ENCODE measurements at regions not wholly inside any gene's neighbourhood (a gene's known extent, or its start where the extent isn't known, plus 50 kb on each side); places are given as distances from the start of the nearest gene placed in this dataset.
A peak's percentile ranks its signal among the peaks of the same experiment; 100 is the strongest.

DNA sequence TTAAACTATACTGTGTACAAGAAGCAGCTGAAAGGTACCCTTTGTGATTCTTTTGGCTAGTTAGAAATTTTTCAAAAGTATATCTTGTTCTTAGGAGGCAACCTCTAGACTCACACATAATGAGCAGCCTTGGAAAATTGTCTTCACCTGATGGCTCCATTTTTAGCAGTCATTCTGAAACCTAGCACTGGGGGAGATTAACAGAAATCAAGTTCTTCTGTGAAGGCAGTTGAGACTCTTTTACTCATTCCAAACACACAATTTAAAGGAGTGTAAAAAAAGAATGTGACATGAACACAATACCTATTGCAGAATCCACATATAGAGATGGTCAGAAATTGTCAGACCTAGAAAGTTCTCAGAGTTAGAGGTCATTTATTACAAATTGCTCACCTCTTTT, 197.7 kb downstream of the UBE2E3 start:
- Histone ChIP-seq H3K27me3 (ENCODE audit: control insufficient read depth, insufficient read depth, low read length) (no peaks in the 10 kb centered on the region), H3K4me3 (ENCODE audit: low read depth, low read length) (no peak overlapping the region), H3K36me3 (ENCODE audit: control insufficient read depth, insufficient read depth, low read length) (no peaks in the 10 kb centered on the region)
- no peak for DNase-seq (ENCODE audit: low read depth)
- POLR2A ChIA-PET: no interaction called here
- CTCF ChIA-PET: no interaction called here
- TF ChIP-seq, protein P1, sequence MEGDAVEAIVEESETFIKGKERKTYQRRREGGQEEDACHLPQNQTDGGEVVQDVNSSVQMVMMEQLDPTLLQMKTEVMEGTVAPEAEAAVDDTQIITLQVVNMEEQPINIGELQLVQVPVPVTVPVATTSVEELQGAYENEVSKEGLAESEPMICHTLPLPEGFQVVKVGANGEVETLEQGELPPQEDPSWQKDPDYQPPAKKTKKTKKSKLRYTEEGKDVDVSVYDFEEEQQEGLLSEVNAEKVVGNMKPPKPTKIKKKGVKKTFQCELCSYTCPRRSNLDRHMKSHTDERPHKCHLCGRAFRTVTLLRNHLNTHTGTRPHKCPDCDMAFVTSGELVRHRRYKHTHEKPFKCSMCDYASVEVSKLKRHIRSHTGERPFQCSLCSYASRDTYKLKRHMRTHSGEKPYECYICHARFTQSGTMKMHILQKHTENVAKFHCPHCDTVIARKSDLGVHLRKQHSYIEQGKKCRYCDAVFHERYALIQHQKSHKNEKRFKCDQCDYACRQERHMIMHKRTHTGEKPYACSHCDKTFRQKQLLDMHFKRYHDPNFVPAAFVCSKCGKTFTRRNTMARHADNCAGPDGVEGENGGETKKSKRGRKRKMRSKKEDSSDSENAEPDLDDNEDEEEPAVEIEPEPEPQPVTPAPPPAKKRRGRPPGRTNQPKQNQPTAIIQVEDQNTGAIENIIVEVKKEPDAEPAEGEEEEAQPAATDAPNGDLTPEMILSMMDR (IDR thresholded peaks at IDR 0.05; ENCODE audit: insufficient read depth, low read depth, low read length): no peak

DNA sequence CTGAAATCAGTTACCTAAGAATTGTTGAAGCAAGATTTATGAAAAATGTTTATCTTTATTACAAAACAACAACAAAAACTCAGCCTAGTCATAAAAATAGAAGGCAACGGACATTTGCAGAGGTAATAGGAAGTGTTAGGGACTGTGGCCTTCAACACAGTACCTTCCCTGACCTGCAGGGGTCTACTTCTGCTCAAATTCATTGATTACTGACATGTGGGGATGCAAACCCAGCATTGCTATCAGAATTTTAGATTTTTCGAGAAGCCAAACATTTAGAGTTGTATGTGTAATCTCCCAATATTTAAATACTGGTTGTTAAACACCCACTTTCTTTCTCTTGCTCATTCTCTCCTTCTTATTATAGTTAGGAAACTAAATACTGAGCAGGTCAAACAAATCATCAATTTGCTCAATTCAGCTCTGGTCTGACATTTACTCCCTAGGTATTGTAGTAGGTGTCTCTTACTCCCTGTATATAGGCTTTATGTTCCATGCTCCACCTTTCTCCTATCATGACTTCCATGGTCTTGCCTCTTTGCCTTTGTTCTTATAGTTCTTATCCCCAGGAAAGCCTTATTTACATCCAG, 198.5 kb downstream of the UBE2E3 start:
- ChIA-PET CTCF (no interaction called here), POLR2A (no interaction called here)
- no peak for DNase-seq (ENCODE audit: low read depth)
- Histone ChIP-seq H3K36me3 (ENCODE audit: control insufficient read depth, insufficient read depth, low read length) (no peaks in the 10 kb centered on the region), H3K4me3 (ENCODE audit: low read depth, low read length) (no peak overlapping the region), H3K27me3 (ENCODE audit: control insufficient read depth, insufficient read depth, low read length) (no peaks in the 10 kb centered on the region)
- TF ChIP-seq, protein P1 (IDR thresholded peaks at IDR 0.05; ENCODE audit: insufficient read depth, low read depth, low read length): peak; percentile 38

GRCh38 chr2:181183878-181184542, 203.6 kb downstream of the UBE2E3 start:
- H3K36me3 ChIP-seq (ENCODE audit: control insufficient read depth, insufficient read depth, low read length): no peaks in the 10 kb centered on the region
- POLR2A ChIA-PET: no interaction called here
- no peaks in the 10 kb centered on the region for H3K27me3 ChIP-seq (ENCODE audit: control insufficient read depth, insufficient read depth, low read length)
- H3K4me3 ChIP-seq (ENCODE audit: low read depth, low read length): no peak overlapping the region
- DNase-seq (ENCODE audit: low read depth): no peak
- TF ChIP-seq, protein P1 (IDR thresholded peaks at IDR 0.05; ENCODE audit: insufficient read depth, low read depth, low read length): no peak
- CTCF ChIA-PET: interaction anchor here (1.4 kb wide), 1 partner anchor 14 kb away, joined by 4 read pairs; no protein-coding TSS in a partner anchor

DNA sequence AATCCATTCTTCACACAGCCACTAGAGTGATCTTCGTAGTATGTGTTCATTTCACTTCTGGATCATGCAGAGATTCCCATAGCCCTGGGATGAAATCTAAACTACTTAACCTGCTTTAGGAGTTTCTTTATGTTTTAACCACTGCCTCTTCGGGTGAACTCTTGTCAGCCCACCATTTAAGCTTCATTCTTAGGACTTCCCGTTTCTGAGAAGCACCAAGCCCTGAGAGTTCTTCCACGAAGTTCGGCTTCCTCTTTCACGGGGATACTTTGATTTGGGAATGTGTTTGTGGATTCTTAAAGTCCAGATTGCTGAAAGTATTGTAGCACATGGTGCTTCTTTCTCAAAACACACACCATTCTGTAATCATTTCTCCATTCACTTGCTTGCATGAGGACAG, 205.0 kb downstream of the UBE2E3 start:
- TF ChIP-seq, protein P1 (IDR thresholded peaks at IDR 0.05; ENCODE audit: insufficient read depth, low read depth, low read length): no peak

DNA sequence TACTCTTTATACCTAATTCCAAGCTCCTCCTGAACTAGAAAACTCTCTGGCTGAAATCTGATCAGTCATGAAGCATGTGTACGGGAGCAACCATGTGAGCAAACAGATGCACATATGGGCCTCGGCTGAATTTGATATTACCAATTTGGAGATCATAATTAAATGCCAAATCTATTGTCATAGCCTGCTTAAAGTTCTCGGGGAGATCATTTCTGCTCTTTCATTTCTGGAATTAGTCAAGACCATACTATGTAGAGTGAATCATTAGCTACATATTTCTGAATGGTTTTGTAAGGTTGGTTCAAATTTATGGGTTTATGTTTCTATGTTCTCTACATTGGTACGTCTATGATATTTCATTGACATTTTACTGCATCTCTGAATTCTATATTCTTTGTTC, 205.5 kb downstream of the UBE2E3 start:
- ChIA-PET POLR2A (no interaction called here), CTCF (interaction anchor here (0.5 to 0.7 kb wide), 2 partner anchors 10 to 14 kb away, joined by 3 to 5 read pairs; no protein-coding TSS in a partner anchor)
- H3K27me3 ChIP-seq (ENCODE audit: control insufficient read depth, insufficient read depth, low read length): no peaks in the 10 kb centered on the region
- no peak overlapping the region for H3K4me3 ChIP-seq (ENCODE audit: low read depth, low read length)
- no peak for DNase-seq (ENCODE audit: low read depth)
- H3K36me3 ChIP-seq (ENCODE audit: control insufficient read depth, insufficient read depth, low read length): no peaks in the 10 kb centered on the region
- TF ChIP-seq, protein P1 (IDR thresholded peaks at IDR 0.05; ENCODE audit: insufficient read depth, low read depth, low read length): no peak

More for the DNA sequence above, 205.0 kb downstream of the UBE2E3 start:
- no peak overlapping the region for H3K4me3 ChIP-seq (ENCODE audit: low read depth, low read length)
- POLR2A ChIA-PET: no interaction called here
- no peaks in the 10 kb centered on the region for H3K36me3 ChIP-seq (ENCODE audit: control insufficient read depth, insufficient read depth, low read length)
- no peaks in the 10 kb centered on the region for H3K27me3 ChIP-seq (ENCODE audit: control insufficient read depth, insufficient read depth, low read length)
- no peak for DNase-seq (ENCODE audit: low read depth)
- CTCF ChIA-PET: interaction anchor here (1.4 kb wide), 1 partner anchor 16 kb away, joined by 4 read pairs; no protein-coding TSS in a partner anchor
